HEK293 (cell line): ENCODE measurements at regions not wholly inside any gene's neighbourhood (a gene's known extent, or its start where the extent isn't known, plus 50 kb on each side); places are given as distances from the start of the nearest gene placed in this dataset.

Experiments used
- CTCF ChIA-PET: fragments of 350-600 bp; formaldehyde crosslinking; extraction: SDS; loops from one replicate; lab custom pipeline; 2021; ENCODE audit warnings: antibody characterized with exemption; lab: Yijun Ruan, JAX
- POLR2A ChIA-PET: fragments of 300-600 bp; formaldehyde crosslinking; extraction: SDS; loops from one replicate; lab custom pipeline; 2020; ENCODE audit warnings: antibody characterized with exemption, inconsistent platforms; lab: Yijun Ruan, JAX
- H3K27ac ChIP-seq: fragments of 200-500 bp; sonication (Bioruptor generic); 2 replicates; pipeline ENCODE4 v1.5.1; 2014; ENCODE audit warnings: low read depth, low read length, control low read depth, inconsistent platforms; ENCODE audit errors: extremely low read depth
- H3K36me3 ChIP-seq, 2 experiments: fragments of 200-500 bp in 1 of 2; sonication (Bioruptor generic) in 1 of 2; 1 replicate in 1 of 2; 2 replicates in 1 of 2; pipeline ENCODE4 v1.5.1; 2014 to 2017; ENCODE audit warnings: inconsistent platforms in 2 of 2, low read length in 2 of 2; ENCODE audit not compliant: control insufficient read depth in 2 of 2, insufficient read depth in 1 of 2
- H3K4me1 ChIP-seq: fragments of 200-500 bp; sonication (Bioruptor generic); 2 replicates; pipeline ENCODE4 v1.5.1; 2014; ENCODE audit warnings: mild to moderate bottlenecking, low read length, inconsistent platforms; ENCODE audit not compliant: control insufficient read depth, insufficient read depth
- H3K4me3 ChIP-seq: 2 replicates; pipeline ENCODE4 v1.5.1; 2011; ENCODE audit warnings: low read depth, mild to moderate bottlenecking, control low read depth, low read length, moderate library complexity
- H3K9me3 ChIP-seq: fragments of 200-500 bp; sonication (Bioruptor generic); 2 replicates; pipeline ENCODE4 v1.5.1; 2014; ENCODE audit warnings: low read depth, low read length, inconsistent platforms; ENCODE audit not compliant: control insufficient read depth, insufficient read depth
- EGR2 ChIP-seq: fragments of 450-650 bp; formaldehyde crosslinking; IDR thresholded peaks from 2 replicates; pipeline ENCODE4 v1.5.1; 2016; ENCODE audit warnings: low read depth, missing biosample characterization, missing genetic modification characterization
- HIC1 ChIP-seq: fragments of 450-650 bp; formaldehyde crosslinking; IDR thresholded peaks from 2 replicates; pipeline ENCODE4 v1.5.1; 2016; ENCODE audit warnings: missing biosample characterization, missing genetic modification characterization
- HOXA7 ChIP-seq: sonication (generic); formaldehyde crosslinking; IDR thresholded peaks from 2 replicates; pipeline ENCODE4 v1.8.1; 2022; ENCODE audit warnings: missing genetic modification reagents, borderline replicate concordance
- HOXD13 ChIP-seq: sonication (generic); formaldehyde crosslinking; IDR thresholded peaks from 2 replicates; pipeline ENCODE4 v1.8.0; 2022; ENCODE audit warnings: missing genetic modification reagents, borderline replicate concordance
- IKZF3 ChIP-seq: fragments of 450-650 bp; IDR thresholded peaks from 2 replicates; pipeline ENCODE4 v1.5.0; 2018; ENCODE audit warnings: missing biosample characterization, mild to moderate bottlenecking, missing genetic modification characterization, moderate library complexity
- KLF8 ChIP-seq: fragments of 450-650 bp; formaldehyde crosslinking; IDR thresholded peaks from 2 replicates; pipeline ENCODE4 v1.5.1; 2016; ENCODE audit warnings: missing biosample characterization, missing genetic modification characterization
- SCRT1 ChIP-seq: fragments of 450-650 bp; formaldehyde crosslinking; IDR thresholded peaks from 2 replicates; pipeline ENCODE4 v1.5.1; 2016; ENCODE audit warnings: missing biosample characterization, missing genetic modification characterization, borderline replicate concordance
- SP2 ChIP-seq: fragments of 450-650 bp; formaldehyde crosslinking; IDR thresholded peaks from 2 replicates; pipeline ENCODE4 v1.5.1; 2016; ENCODE audit warnings: missing biosample characterization, missing genetic modification characterization
- YY1 ChIP-seq: fragments of 450-650 bp; formaldehyde crosslinking; IDR thresholded peaks from 2 replicates; pipeline ENCODE4 v1.5.1; 2018; ENCODE audit warnings: missing biosample characterization, missing genetic modification characterization
- YY2 ChIP-seq: fragments of 450-650 bp; formaldehyde crosslinking; IDR thresholded peaks from 2 replicates; pipeline ENCODE4 v1.5.1; 2016; ENCODE audit warnings: missing biosample characterization, missing genetic modification characterization
- ZFHX2 ChIP-seq: fragments of 450-650 bp; formaldehyde crosslinking; conservative IDR thresholded peaks from 2 replicates; pipeline ENCODE4 v1.5.1; 2016; ENCODE audit warnings: missing biosample characterization, missing genetic modification characterization
- ZFP37 ChIP-seq: fragments of 450-650 bp; formaldehyde crosslinking; IDR thresholded peaks from 2 replicates; pipeline ENCODE4 v1.5.1; 2016; ENCODE audit warnings: missing biosample characterization, missing genetic modification characterization
- ZIC2 ChIP-seq: fragments of 450-650 bp; formaldehyde crosslinking; IDR thresholded peaks from 2 replicates; pipeline ENCODE4 v1.5.1; 2016; ENCODE audit warnings: missing biosample characterization, missing genetic modification characterization
- ZNF146 ChIP-seq: fragments of 450-650 bp; formaldehyde crosslinking; IDR thresholded peaks from 2 replicates; pipeline ENCODE4 v1.5.1; 2016; ENCODE audit warnings: missing biosample characterization, missing genetic modification characterization
- ZNF19 ChIP-seq: fragments of 450-650 bp; formaldehyde crosslinking; IDR thresholded peaks from 2 replicates; pipeline ENCODE4; 2016; ENCODE audit warnings: missing biosample characterization, missing genetic modification characterization, low read depth
- ZNF2 ChIP-seq: fragments of 450-650 bp; formaldehyde crosslinking; IDR thresholded peaks from 2 replicates; pipeline ENCODE4 v1.5.1; 2016; ENCODE audit warnings: missing biosample characterization, missing genetic modification characterization
- ZNF223 ChIP-seq: fragments of 450-650 bp; formaldehyde crosslinking; IDR thresholded peaks from 2 replicates; pipeline ENCODE4 v1.5.1; 2016; ENCODE audit warnings: missing biosample characterization, missing genetic modification characterization
- ZNF274 ChIP-seq, 2 experiments: fragments of 200-500 bp in 1 of 2; fragments of 450-650 bp in 1 of 2; sonication (Bioruptor generic) in 1 of 2; formaldehyde crosslinking in 1 of 2; IDR thresholded peaks; 2 replicates each; pipeline versions ENCODE4 v1.5.1 to v1.6.1; 2014 to 2016; ENCODE audit warnings: borderline replicate concordance in 1 of 2, inconsistent platforms in 1 of 2, low read length in 1 of 2, missing biosample characterization in 1 of 2, missing genetic modification characterization in 1 of 2
- ZNF354C ChIP-seq: fragments of 450-650 bp; formaldehyde crosslinking; IDR thresholded peaks from 2 replicates; pipeline ENCODE4 v1.5.1; 2016; ENCODE audit warnings: missing biosample characterization, missing genetic modification characterization, low read depth, borderline replicate concordance
- ZNF433 ChIP-seq: fragments of 450-650 bp; formaldehyde crosslinking; IDR thresholded peaks from 2 replicates; pipeline ENCODE4 v1.5.1; 2016; ENCODE audit warnings: missing biosample characterization, missing genetic modification characterization, low read depth
- ZNF530 ChIP-seq: fragments of 450-650 bp; formaldehyde crosslinking; IDR thresholded peaks from 2 replicates; pipeline ENCODE4 v1.5.1; 2016; ENCODE audit warnings: low read depth, missing biosample characterization, missing genetic modification characterization
- ZNF621 ChIP-seq: fragments of 450-650 bp; formaldehyde crosslinking; IDR thresholded peaks from 2 replicates; pipeline ENCODE4 v1.5.1; 2017; ENCODE audit warnings: missing biosample characterization, missing genetic modification characterization
- ZNF623 ChIP-seq: fragments of 450-650 bp; formaldehyde crosslinking; IDR thresholded peaks from 2 replicates; pipeline ENCODE4 v1.5.1; 2016; ENCODE audit warnings: missing biosample characterization, missing genetic modification characterization
- ZNF768 ChIP-seq: fragments of 450-650 bp; formaldehyde crosslinking; IDR thresholded peaks from 2 replicates; pipeline ENCODE4 v1.5.1; 2018; ENCODE audit warnings: missing biosample characterization, mild to moderate bottlenecking, missing genetic modification characterization
- TF ChIP-seq, protein P1 (sequence below): fragments of 450-650 bp; formaldehyde crosslinking; IDR thresholded peaks from 2 replicates; pipeline ENCODE4 v1.5.1; 2017; ENCODE audit warnings: missing biosample characterization, missing genetic modification characterization

DNA sequence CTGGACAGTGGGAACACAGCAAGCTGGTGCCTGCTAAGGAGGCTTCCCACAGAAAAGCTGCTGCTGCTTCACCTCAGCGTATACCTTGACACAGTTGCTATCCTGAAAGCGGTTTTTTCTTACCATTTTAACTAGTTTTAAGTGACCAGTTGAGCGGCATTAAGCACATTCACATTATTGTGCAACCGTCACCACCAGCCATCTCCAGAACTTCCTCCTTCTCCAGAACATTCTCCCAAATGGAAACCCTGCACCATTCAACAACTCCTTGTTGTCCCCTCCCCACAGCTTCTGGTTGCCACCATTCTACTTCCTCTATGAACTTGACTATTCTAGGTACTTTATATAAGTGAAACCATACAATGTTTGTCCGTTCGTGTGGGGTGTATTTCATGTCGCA is 169.9 kb downstream of the SNX10 start:
- H3K4me1 ChIP-seq: no peaks in the 10 kb centered on the region
- POLR2A ChIA-PET: no interaction called here
- no peaks in the 10 kb centered on the region for H3K9me3 ChIP-seq
- H3K36me3 ChIP-seq: no peaks in the 10 kb centered on the region
- no peak overlapping the region for H3K4me3 ChIP-seq
- H3K27ac ChIP-seq: no peak overlapping the region
- TF ChIP-seq ZNF2 (tag by site-specific recombination) (no peak), ZNF354C (no peak), ZNF274 (IDR thresholded peaks at IDR 0.05; ENCODE audit: low read length) (no peak), ZNF274 (tag by site-specific recombination; IDR thresholded peaks at IDR 0.05; ENCODE audit: borderline replicate concordance) (no peak), ZNF768 (tag by site-specific recombination) (no peak), YY1 (tag by site-specific recombination) (no peak), EGR2 (no peak), ZNF223 (tag by site-specific recombination) (no peak)
- CTCF ChIA-PET: interaction anchor here (0.6 kb wide), 2 partner anchors 39 to 225 kb away, joined by 3 read pairs; no protein-coding TSS in a partner anchor

GRCh38 chr7:26466007-26466406 is 174.3 kb downstream of the SNX10 start:
- H3K27ac ChIP-seq: no peak overlapping the region
- TF ChIP-seq SP2 (tag by site-specific recombination) (no peak), KLF8 (tag by site-specific recombination) (no peak), ZNF621 (tag by site-specific recombination) (no peak), ZFP37 (tag by site-specific recombination) (no peak), IKZF3 (tag by site-specific recombination) (no peak), HOXA7 (CRISPR knock-in tag) (no peak), ZNF530 (tag by site-specific recombination) (no peak), ZNF2 (tag by site-specific recombination) (no peak)
- no peaks in the 10 kb centered on the region for H3K4me1 ChIP-seq
- CTCF ChIA-PET: interaction anchor here (0.7 kb wide), 1 partner anchor 35 kb away, joined by 3 read pairs; no protein-coding TSS in a partner anchor
- no peak overlapping the region for H3K4me3 ChIP-seq
- no peaks in the 10 kb centered on the region for H3K9me3 ChIP-seq
- POLR2A ChIA-PET: no interaction called here
- H3K36me3 ChIP-seq: no peaks in the 10 kb centered on the region

DNA sequence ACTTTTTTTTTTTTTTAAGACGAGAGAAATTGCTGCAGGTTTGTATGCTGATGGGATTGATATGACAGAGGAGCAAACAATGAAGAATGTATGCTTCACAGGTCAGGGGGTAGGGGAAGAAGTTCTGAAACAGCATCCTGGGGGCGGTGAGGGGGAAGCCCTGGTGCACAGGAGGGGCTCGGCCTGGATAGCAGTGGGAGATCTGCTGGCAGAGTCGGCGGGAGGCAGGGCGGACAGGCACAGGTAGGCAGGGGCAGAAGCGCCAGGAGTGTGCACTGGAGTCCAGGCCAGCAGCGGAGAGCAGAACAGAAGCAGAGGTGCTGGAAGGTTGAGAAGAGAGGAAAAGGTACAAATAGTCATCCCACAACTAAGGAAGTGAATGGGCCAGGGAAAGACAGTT is 175.4 kb downstream of the SNX10 start:
- no peaks in the 10 kb centered on the region for H3K4me1 ChIP-seq
- CTCF ChIA-PET: interaction anchor here (0.5 to 0.6 kb wide), 2 partner anchors 147 to 1466 kb away, joined by 3 to 4 read pairs; no protein-coding TSS in a partner anchor
- H3K4me3 ChIP-seq: no peak overlapping the region
- no peak overlapping the region for H3K27ac ChIP-seq
- H3K36me3 ChIP-seq: no peaks in the 10 kb centered on the region
- no peaks in the 10 kb centered on the region for H3K9me3 ChIP-seq
- TF ChIP-seq ZNF433 (tag by site-specific recombination) (no peak), ZFHX2 (0 out of 2 replicates have a peak, but pooled peaks have one; percentile 11), ZNF623 (tag by site-specific recombination) (no peak), EGR2 (peak; percentile 43; the same call in 1 of the 2 replicates)
- TF ChIP-seq, all 188 proteins: peak for 2
- POLR2A ChIA-PET: no interaction called here

GRCh38 chr7:26467541-26467940 is 175.9 kb downstream of the SNX10 start:
- CTCF ChIA-PET: interaction anchor here (0.5 to 0.6 kb wide), 3 partner anchors 148 to 1466 kb away, joined by 3 to 4 read pairs (median 3); no protein-coding TSS in a partner anchor
- H3K4me1 ChIP-seq: no peaks in the 10 kb centered on the region
- TF ChIP-seq HOXD13 (CRISPR knock-in tag): no peak
- no peak for TF ChIP-seq SCRT1 (tag by site-specific recombination)
- no peak for TF ChIP-seq ZIC2 (tag by site-specific recombination)
- no peak for TF ChIP-seq HIC1
- TF ChIP-seq, protein P1, sequence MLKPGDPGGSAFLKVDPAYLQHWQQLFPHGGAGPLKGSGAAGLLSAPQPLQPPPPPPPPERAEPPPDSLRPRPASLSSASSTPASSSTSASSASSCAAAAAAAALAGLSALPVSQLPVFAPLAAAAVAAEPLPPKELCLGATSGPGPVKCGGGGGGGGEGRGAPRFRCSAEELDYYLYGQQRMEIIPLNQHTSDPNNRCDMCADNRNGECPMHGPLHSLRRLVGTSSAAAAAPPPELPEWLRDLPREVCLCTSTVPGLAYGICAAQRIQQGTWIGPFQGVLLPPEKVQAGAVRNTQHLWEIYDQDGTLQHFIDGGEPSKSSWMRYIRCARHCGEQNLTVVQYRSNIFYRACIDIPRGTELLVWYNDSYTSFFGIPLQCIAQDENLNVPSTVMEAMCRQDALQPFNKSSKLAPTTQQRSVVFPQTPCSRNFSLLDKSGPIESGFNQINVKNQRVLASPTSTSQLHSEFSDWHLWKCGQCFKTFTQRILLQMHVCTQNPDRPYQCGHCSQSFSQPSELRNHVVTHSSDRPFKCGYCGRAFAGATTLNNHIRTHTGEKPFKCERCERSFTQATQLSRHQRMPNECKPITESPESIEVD: no peak
- TF ChIP-seq ZNF19 (tag by site-specific recombination): no peak
- TF ChIP-seq ZNF146 (tag by site-specific recombination): no peak
- TF ChIP-seq YY2 (tag by site-specific recombination): no peak

More at GRCh38 chr7:26467541-26467940, 175.9 kb downstream of the SNX10 start:
- Histone ChIP-seq H3K9me3 (no peaks in the 10 kb centered on the region), H3K27ac (no peak overlapping the region), H3K36me3 (no peaks in the 10 kb centered on the region), H3K4me3 (no peak overlapping the region)
- POLR2A ChIA-PET: no interaction called here
